ENCODE measurements at regions not wholly inside any gene's neighbourhood (a gene's known extent, or its start where the extent isn't known, plus 50 kb on each side); places are given as distances from the start of the nearest gene placed in this dataset.

DNA sequence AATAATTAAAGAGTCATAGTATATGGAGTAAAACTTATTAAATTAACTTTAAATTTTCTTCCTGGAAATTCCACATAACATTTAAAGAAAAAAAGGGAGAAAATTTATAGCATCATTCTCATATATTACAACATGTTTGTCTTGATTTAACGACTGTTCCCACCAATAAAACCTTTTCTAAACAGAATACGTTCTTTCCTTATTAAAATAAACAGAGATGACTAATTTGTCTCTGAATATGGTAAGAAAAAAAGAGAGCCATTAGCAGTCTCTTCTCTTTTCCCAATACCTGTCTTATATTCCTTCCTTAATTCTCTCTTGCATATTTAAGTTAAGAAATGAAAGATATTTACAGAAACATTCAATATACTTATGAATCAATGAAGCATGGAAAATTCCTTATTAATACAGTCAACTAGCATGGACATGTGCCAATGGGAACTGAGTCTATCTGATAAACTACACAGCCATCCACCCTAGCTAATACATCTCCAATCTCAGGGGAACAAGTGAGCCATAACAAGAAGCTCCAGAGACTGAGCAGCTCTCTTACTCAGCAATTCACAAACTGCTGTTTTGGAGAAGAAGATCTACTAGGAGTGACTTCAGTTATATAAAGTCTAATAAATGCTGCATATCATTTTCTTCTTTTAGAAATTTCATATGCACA, 347.1 kb upstream of the MANEA start:
- Histone ChIP-seq H3K9me1 (ENCODE audit: control insufficient read depth, insufficient read depth, low read length) (no peaks in the 10 kb centered on the region), H3K79me2 (ENCODE audit: control insufficient read depth, insufficient read depth, low read length) (no peaks in the 10 kb centered on the region), H3K27ac (ENCODE audit: extremely low read depth, low read depth, low read length) (no peak overlapping the region), H3K4me1 (replicated peaks in 1 of 2; ENCODE audit: control insufficient read depth in 2 of 2, insufficient read depth in 2 of 2, low read length in 2 of 2) (no peaks in the 10 kb centered on the region), H3K9ac (ENCODE audit: insufficient read depth in 1 of 2, low read depth in 2 of 2, low read length in 2 of 2) (no peak overlapping the region), H3K4me3 (no peak overlapping the region), H3K36me3 (ENCODE audit: control insufficient read depth, insufficient read depth, low read length) (no peaks in the 10 kb centered on the region), H2AFZ (ENCODE audit: low read depth, low read length) (no peak overlapping the region), H4K20me1 (replicated peaks; ENCODE audit: control insufficient read depth, insufficient read depth, low read length) (no peaks in the 10 kb centered on the region), H3K27me3 (ENCODE audit: control insufficient read depth in 2 of 2, insufficient read depth in 2 of 2, low read length in 2 of 2) (no peaks in the 10 kb centered on the region), H3K9me3 (replicated peaks; ENCODE audit: control insufficient read depth, insufficient read depth, low read depth, low read length) (no peaks in the 10 kb centered on the region; the same call in 1 of the 2 replicates), H3K4me2 (ENCODE audit: insufficient read depth, low read length) (no peak overlapping the region)
- POLR2A ChIA-PET = no interaction called here
- TF ChIP-seq, protein P1, sequence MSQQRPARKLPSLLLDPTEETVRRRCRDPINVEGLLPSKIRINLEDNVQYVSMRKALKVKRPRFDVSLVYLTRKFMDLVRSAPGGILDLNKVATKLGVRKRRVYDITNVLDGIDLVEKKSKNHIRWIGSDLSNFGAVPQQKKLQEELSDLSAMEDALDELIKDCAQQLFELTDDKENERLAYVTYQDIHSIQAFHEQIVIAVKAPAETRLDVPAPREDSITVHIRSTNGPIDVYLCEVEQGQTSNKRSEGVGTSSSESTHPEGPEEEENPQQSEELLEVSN (IDR thresholded peaks at IDR 0.05; ENCODE audit: borderline replicate concordance in 1 of 2, extremely low read depth in 1 of 2, insufficient read depth in 1 of 2, insufficient read length in 1 of 2, low read depth in 1 of 2, low read length in 1 of 2, poor library complexity in 1 of 2, severe bottlenecking in 1 of 2) = no peak
- no peak for TF ChIP-seq MAZ (CRISPR knock-in tag; conservative IDR thresholded peaks at IDR 0.05 in 1 of 2, IDR thresholded peaks at IDR 0.05 in 1 of 2)
- BruUV-seq (replicated peaks) = no TSS peak
- no peak for DNase-seq (ENCODE audit: extremely low read depth in 1 of 4, low spot score in 3 of 4)
- in situ Hi-C loops (cut with MboI) (no loop called here), intact Hi-C loops (cut with micrococcal nuclease) (no loop called here)
- no peak for ATAC-seq
- FAIRE-seq = no peak
- 8% methylated on average over 2 of the region's 2 CpGs for WGBS (ENCODE audit: insufficient coverage, low coverage, missing lambda C conversion rate)
- CTCF ChIA-PET (ENCODE audit: low intra/inter-chr PET ratio) = no interaction called here

- no peak overlapping the region for H3K4me2 ChIP-seq (ENCODE audit: insufficient read depth, low read length)
- no peaks in the 10 kb centered on the region for H3K36me3 ChIP-seq (ENCODE audit: control insufficient read depth, insufficient read depth, low read length)
- FAIRE-seq = no peak
- no peak overlapping the region for H2AFZ ChIP-seq (ENCODE audit: low read depth, low read length)
- in situ Hi-C loops (cut with MboI) (no loop called here), intact Hi-C loops (cut with micrococcal nuclease) (no loop called here)
- ATAC-seq = no peak
- no TSS peak for BruUV-seq (replicated peaks)
- ChIA-PET POLR2A (no interaction called here), CTCF (ENCODE audit: low intra/inter-chr PET ratio) (no interaction called here)
- no peaks in the 10 kb centered on the region for H4K20me1 ChIP-seq (replicated peaks; ENCODE audit: control insufficient read depth, insufficient read depth, low read length)
- no peaks in the 10 kb centered on the region; the same call in 1 of the 2 replicates for H3K9me3 ChIP-seq (replicated peaks; ENCODE audit: control insufficient read depth, insufficient read depth, low read depth, low read length)
- no peaks in the 10 kb centered on the region for H3K79me2 ChIP-seq (ENCODE audit: control insufficient read depth, insufficient read depth, low read length)
- DNase-seq (ENCODE audit: extremely low read depth in 1 of 4, low spot score in 3 of 4) = no peak
- no peak overlapping the region for H3K27ac ChIP-seq (ENCODE audit: extremely low read depth, low read depth, low read length)
- H3K4me1 ChIP-seq (replicated peaks in 1 of 2; ENCODE audit: control insufficient read depth in 2 of 2, insufficient read depth in 2 of 2, low read length in 2 of 2) = no peaks in the 10 kb centered on the region
- H3K27me3 ChIP-seq (ENCODE audit: control insufficient read depth in 2 of 2, insufficient read depth in 2 of 2, low read length in 2 of 2) = no peaks in the 10 kb centered on the region
- no peak overlapping the region for H3K9ac ChIP-seq (ENCODE audit: insufficient read depth in 1 of 2, low read depth in 2 of 2, low read length in 2 of 2)
- H3K4me3 ChIP-seq = no peak overlapping the region
- H3K9me1 ChIP-seq (ENCODE audit: control insufficient read depth, insufficient read depth, low read length) = no peaks in the 10 kb centered on the region
- TF ChIP-seq, protein P2, sequence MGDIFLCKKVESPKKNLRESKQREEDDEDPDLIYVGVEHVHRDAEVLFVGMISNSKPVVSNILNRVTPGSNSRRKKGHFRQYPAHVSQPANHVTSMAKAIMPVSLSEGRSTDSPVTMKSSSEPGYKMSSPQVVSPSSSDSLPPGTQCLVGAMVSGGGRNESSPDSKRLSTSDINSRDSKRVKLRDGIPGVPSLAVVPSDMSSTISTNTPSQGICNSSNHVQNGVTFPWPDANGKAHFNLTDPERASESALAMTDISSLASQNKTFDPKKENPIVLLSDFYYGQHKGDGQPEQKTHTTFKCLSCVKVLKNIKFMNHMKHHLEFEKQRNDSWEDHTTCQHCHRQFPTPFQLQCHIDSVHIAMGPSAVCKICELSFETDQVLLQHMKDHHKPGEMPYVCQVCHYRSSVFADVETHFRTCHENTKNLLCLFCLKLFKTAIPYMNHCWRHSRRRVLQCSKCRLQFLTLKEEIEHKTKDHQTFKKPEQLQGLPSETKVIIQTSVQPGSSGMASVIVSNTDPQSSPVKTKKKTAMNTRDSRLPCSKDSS (IDR thresholded peaks at IDR 0.05; ENCODE audit: low read depth, partially characterized antibody) = no peak
- TF ChIP-seq CHAMP1 (IDR thresholded peaks at IDR 0.05) (no peak), CCAR2 (IDR thresholded peaks at IDR 0.05; ENCODE audit: low read depth, low read length) (no peak), ZFP1 (CRISPR knock-in tag; IDR thresholded peaks at IDR 0.05) (no peak)
- TF ChIP-seq, protein P3, sequence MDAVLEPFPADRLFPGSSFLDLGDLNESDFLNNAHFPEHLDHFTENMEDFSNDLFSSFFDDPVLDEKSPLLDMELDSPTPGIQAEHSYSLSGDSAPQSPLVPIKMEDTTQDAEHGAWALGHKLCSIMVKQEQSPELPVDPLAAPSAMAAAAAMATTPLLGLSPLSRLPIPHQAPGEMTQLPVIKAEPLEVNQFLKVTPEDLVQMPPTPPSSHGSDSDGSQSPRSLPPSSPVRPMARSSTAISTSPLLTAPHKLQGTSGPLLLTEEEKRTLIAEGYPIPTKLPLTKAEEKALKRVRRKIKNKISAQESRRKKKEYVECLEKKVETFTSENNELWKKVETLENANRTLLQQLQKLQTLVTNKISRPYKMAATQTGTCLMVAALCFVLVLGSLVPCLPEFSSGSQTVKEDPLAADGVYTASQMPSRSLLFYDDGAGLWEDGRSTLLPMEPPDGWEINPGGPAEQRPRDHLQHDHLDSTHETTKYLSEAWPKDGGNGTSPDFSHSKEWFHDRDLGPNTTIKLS (IDR thresholded peaks at IDR 0.05; ENCODE audit: borderline replicate concordance, low read depth) = no peak
Observed at GRCh38 chr6:95231416-95231815, 345.9 kb upstream of the MANEA start.
